ENCODE measurements at regions not wholly inside any gene's neighbourhood (a gene's known extent, or its start where the extent isn't known, plus 50 kb on each side); places are given as distances from the start of the nearest gene placed in this dataset.
"Not testable (repeated sequence)": the region's sequence is repeated elsewhere in the genome, so short reads cannot be mapped to it uniquely, and the experiment has no call there.

DNA sequence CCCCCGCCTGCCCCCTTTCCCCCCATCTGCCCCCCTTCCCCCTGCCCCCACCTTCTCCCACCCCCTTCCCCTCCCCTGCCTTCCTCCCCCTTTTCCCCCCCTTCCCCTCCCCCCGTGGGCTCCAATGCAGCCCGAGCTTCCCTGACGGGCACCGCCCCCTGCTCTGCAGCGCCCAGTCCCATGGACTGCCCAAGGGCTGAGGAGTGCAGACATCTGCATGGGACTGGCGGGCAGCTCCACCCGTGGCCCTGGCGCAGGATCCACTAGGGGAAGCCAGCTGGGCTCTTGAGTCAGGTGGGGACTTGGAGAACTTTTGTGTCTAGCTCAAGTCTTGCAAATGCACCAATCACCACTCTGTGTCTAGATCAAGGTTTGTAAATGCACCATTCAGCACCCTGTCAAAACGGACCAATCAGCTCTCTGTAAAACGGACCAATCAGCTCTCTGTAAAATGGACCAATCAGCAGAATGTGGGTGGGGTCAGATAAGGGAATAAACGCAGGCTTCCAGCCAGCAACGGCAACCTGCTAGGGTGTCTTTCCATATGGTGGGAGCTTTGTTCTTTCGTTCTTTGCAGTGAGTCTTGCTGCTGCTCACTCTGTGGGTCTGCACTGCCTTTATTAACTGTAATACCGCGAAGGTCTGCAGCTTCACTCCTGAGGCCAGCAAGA is 300.5 kb upstream of the PABPC4L start:
- TF ChIP-seq, protein P1, sequence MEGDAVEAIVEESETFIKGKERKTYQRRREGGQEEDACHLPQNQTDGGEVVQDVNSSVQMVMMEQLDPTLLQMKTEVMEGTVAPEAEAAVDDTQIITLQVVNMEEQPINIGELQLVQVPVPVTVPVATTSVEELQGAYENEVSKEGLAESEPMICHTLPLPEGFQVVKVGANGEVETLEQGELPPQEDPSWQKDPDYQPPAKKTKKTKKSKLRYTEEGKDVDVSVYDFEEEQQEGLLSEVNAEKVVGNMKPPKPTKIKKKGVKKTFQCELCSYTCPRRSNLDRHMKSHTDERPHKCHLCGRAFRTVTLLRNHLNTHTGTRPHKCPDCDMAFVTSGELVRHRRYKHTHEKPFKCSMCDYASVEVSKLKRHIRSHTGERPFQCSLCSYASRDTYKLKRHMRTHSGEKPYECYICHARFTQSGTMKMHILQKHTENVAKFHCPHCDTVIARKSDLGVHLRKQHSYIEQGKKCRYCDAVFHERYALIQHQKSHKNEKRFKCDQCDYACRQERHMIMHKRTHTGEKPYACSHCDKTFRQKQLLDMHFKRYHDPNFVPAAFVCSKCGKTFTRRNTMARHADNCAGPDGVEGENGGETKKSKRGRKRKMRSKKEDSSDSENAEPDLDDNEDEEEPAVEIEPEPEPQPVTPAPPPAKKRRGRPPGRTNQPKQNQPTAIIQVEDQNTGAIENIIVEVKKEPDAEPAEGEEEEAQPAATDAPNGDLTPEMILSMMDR (IDR thresholded peaks at IDR 0.05; ENCODE audit: low read depth, low read length) = no peak
- Histone ChIP-seq H3K36me3 (no peaks in the 10 kb centered on the region), H3K27me3 (no peaks in the 10 kb centered on the region), H3K9me3 (peaks cover 5% of the 10 kb centered on the region), H3K4me3 (ENCODE audit: low read depth, low read length) (no peak overlapping the region), H3K4me1 (no peaks in the 10 kb centered on the region)
- DNase-seq = no peak

DNA sequence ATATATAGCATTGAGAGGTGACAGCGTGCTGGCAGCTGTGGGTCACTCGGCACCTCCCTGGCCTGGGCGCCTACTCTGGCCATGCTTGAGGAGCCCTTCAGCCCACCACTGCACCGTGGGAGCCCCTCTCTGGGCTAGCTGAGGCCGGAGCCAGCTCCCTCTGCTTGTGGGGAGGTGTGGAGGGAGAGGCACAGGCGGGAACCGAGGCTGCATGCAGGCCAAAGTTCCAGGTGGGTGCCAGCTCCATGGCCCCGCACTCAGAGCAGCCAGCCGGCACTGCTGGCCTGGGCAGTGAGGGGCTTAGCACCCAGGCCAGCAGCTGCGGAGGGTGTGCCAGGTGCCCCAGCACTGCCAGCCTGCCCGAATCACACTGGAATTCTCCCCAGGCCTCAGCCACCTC is 299.9 kb upstream of the PABPC4L start:
- H3K9me3 ChIP-seq; H3K36me3 ChIP-seq; H3K27me3 ChIP-seq; H3K4me1 ChIP-seq; DNase-seq; H3K4me3 ChIP-seq (ENCODE audit: low read depth, low read length): not testable (repeated sequence)

DNA sequence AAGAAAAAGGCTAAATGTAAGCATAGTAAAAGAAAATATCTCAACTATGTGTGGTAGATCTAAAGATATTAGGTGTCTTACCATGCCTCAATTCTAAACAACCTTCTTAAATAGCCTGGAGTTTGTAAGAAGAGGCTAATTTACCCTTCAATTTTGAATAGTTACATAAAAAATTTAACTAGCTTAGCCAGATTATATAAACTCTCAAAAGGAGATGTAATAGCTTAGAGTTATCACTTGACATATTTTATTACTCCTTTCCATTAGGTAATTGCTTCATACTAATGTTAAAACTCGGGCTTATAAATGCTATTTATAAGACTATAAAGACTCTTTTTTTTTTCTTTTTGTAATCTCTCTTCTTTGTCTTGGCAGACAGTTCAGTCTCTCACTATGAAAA is 297.5 kb upstream of the PABPC4L start:
- TF ChIP-seq, protein P1 (IDR thresholded peaks at IDR 0.05; ENCODE audit: low read depth, low read length) = no peak
- no peak overlapping the region for H3K4me3 ChIP-seq (ENCODE audit: low read depth, low read length)

DNA sequence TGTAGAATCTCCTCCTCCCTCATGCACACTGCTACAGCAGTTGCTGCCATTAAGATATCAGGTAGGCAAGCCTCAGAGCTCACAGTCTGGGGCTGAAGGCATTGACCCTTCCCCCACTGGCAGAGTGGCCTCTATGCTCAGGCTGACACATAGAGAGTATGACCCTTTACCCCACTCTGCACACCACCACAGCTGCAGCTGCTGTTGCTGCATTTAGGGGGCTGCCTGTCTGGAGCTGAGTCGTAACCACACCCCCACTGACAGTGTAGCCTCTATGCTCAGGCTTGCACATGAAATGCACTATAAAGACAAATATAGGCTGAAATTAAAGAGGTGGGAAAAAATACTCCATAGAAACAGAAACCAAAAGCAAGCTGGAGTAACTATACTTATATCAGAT is 289.3 kb upstream of the PABPC4L start:
- Histone ChIP-seq H3K4me1 (no peaks in the 10 kb centered on the region), H3K36me3 (no peaks in the 10 kb centered on the region), H3K27me3 (no peaks in the 10 kb centered on the region), H3K4me3 (ENCODE audit: low read depth, low read length) (no peak overlapping the region), H3K9me3 (no peaks in the 10 kb centered on the region)
- TF ChIP-seq, protein P1 (IDR thresholded peaks at IDR 0.05; ENCODE audit: low read depth, low read length) = no peak
- DNase-seq = no peak

More for the DNA sequence above, 297.5 kb upstream of the PABPC4L start:
- Histone ChIP-seq H3K9me3 (peaks cover 5% of the 10 kb centered on the region), H3K27me3 (no peaks in the 10 kb centered on the region), H3K36me3 (no peaks in the 10 kb centered on the region), H3K4me1 (no peaks in the 10 kb centered on the region)
- DNase-seq = no peak

DNA sequence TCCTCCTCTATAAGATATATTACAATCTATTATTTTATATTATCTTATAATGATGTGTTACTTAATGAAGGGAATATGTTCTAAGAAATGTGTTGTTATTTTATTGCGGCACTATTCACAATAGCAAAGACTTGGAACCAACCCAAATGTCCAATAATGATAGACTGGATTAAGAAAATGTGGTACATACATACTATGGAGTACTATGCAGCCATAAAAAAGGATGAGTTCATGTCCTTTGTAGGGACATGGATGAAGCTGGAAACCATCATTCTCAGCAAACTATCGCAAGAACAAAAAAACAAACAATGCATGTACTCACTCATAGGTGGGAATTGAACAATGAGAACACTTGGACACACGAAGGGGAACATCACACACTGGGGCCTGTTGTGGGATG is 281.9 kb upstream of the PABPC4L start:
- H3K9me3 ChIP-seq; H3K27me3 ChIP-seq; H3K4me1 ChIP-seq; H3K4me3 ChIP-seq (ENCODE audit: low read depth, low read length); DNase-seq; H3K36me3 ChIP-seq: not testable (repeated sequence)

DNA sequence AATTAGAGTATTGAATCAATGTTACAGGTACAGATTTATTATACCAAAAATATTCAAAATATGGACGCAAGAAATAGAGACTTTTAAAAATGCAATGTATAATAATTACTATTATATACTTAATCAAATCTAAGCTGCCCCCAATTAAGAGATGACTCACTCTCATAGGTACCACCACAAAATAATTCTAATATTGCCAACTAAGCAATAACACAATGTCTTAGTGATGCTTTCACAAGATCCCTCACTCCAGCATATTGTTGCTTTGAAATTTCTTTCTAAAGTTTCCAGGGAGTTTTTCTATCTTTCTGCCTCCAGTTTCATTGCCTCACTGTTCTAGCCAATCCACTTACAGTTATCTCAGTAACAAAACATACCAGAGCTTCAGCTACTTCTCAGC is 270.0 kb upstream of the PABPC4L start:
- TF ChIP-seq, protein P1 (IDR thresholded peaks at IDR 0.05; ENCODE audit: low read depth, low read length) = no peak
- no peaks in the 10 kb centered on the region for H3K36me3 ChIP-seq
- no peak for DNase-seq
- no peaks in the 10 kb centered on the region for H3K9me3 ChIP-seq
- no peak overlapping the region for H3K4me3 ChIP-seq (ENCODE audit: low read depth, low read length)
- H3K27me3 ChIP-seq = no peaks in the 10 kb centered on the region
- H3K4me1 ChIP-seq = no peaks in the 10 kb centered on the region; the same call in 1 of the 2 replicates

DNA sequence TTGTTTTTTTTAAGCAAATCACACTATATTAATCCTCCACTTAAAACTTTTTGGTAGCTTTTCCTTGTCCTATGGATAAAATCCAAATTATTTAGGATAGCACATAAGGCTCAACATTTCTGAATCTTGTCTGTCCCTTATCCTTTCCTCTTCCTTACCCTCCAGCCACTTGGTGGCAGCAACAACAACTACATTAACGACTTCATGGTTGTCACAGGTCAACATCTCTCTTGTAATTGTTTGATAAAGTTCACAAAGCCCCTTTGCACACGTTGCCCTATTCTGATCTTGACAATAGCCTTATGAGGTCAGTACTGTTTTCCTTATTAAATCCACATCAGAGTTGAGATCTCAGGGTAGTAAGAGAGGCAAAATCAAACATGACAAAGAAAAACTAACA is 269.0 kb upstream of the PABPC4L start:
- no peaks in the 10 kb centered on the region for H3K27me3 ChIP-seq
- DNase-seq = peak; percentile 50
- H3K4me1 ChIP-seq = no peaks in the 10 kb centered on the region; the same call in 1 of the 2 replicates
- H3K4me3 ChIP-seq (ENCODE audit: low read depth, low read length) = no peak overlapping the region
- no peaks in the 10 kb centered on the region for H3K9me3 ChIP-seq
- H3K36me3 ChIP-seq = no peaks in the 10 kb centered on the region
- TF ChIP-seq, protein P1 (IDR thresholded peaks at IDR 0.05; ENCODE audit: low read depth, low read length) = peak; percentile 69

All from BE2C (cell line).